ENCODE measurements at regions not wholly inside any gene's neighbourhood (a gene's known extent, or its start where the extent isn't known, plus 50 kb on each side); places are given as distances from the start of the nearest gene placed in this dataset.

DNA sequence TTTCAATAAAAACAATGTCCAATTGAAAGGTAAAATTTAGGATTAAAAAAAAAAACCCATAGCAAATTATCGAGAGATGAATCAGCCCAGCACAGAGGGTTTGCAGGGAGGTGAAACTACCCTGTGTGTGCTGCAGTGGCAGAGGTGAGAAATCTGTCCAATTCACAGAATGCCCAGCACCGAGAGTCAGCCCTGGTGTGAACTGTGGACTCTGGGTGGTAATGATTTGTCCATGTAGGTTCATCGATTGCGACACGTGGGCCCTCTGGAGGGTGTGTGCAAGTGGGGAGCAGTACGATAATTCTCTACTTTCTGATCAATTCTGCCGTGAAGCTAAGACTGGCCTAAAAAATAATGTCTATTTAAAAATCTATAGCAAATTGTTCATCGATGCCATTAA is 94.5 kb upstream of the PFKP start:
- DNase-seq (no peak), ATAC-seq (ENCODE audit: low read depth in 2 of 2) (no peak)
- no peak overlapping the region for H3K4me3 ChIP-seq (ENCODE audit: low read depth, low read length)
- no peaks in the 10 kb centered on the region for H3K36me3 Mint-ChIP-seq
- H3K9me3 Mint-ChIP-seq: no peaks in the 10 kb centered on the region
- H3K4me3 Mint-ChIP-seq: no peak overlapping the region
- no peaks in the 10 kb centered on the region for H3K9me3 ChIP-seq (ENCODE audit: control insufficient read depth in 2 of 2, low read length in 2 of 2)
- no peaks in the 10 kb centered on the region for H3K27me3 ChIP-seq (ENCODE audit: control insufficient read depth, insufficient read depth, low read length)
- H3K4me1 Mint-ChIP-seq: peaks cover 0 to 2% (median 0%) of the 10 kb centered on the region in 4 donors
- no peak overlapping the region for H3K27ac ChIP-seq (ENCODE audit: insufficient read depth, low read length, poor library complexity, severe bottlenecking)
- H3K27me3 Mint-ChIP-seq: peaks cover 6% of the 10 kb centered on the region
- no peaks in the 10 kb centered on the region for H3K36me3 ChIP-seq (ENCODE audit: control insufficient read depth, insufficient read depth, low read length)
- no peak overlapping the region for H3K27ac Mint-ChIP-seq
- no peaks in the 10 kb centered on the region for H3K4me1 ChIP-seq (ENCODE audit: control insufficient read depth, insufficient read depth, low read length, poor library complexity, severe bottlenecking)

DNA sequence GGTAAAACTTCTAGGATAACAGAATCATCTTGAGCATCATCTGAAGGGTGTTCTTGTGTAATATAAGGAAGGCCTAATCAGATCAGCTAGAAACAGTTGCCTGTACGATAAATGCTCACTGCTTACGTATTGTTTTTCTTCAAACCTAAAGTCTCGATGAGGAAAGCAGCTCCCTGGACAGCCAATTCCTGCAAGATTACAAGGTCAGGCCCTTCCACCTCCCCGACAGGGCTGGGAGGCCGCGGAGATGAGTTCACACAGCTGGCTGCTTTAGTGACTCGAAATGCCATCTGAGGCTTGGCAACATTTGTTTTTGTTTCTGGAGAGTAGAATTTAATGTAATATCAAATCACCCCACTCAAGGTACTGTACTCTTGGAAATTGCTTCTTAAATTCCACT is 95.1 kb upstream of the PFKP start:
- no peaks in the 10 kb centered on the region for H3K4me1 ChIP-seq (ENCODE audit: control insufficient read depth, insufficient read depth, low read length, poor library complexity, severe bottlenecking)
- Mint-ChIP-seq H3K36me3 (no peaks in the 10 kb centered on the region), H3K4me1 (no peaks in the 10 kb centered on the region), H3K27me3 (peaks cover 6% of the 10 kb centered on the region), H3K27ac (no peak overlapping the region), H3K4me3 (no peak overlapping the region), H3K9me3 (no peaks in the 10 kb centered on the region)
- DNase-seq (no peak), ATAC-seq (ENCODE audit: low read depth in 2 of 2) (no peak)
- H3K27ac ChIP-seq (ENCODE audit: insufficient read depth, low read length, poor library complexity, severe bottlenecking): no peak overlapping the region
- no peaks in the 10 kb centered on the region for H3K27me3 ChIP-seq (ENCODE audit: control insufficient read depth, insufficient read depth, low read length)
- no peaks in the 10 kb centered on the region for H3K9me3 ChIP-seq (ENCODE audit: control insufficient read depth in 2 of 2, low read length in 2 of 2)
- H3K4me3 ChIP-seq (ENCODE audit: low read depth, low read length): no peak overlapping the region
- no peaks in the 10 kb centered on the region for H3K36me3 ChIP-seq (ENCODE audit: control insufficient read depth, insufficient read depth, low read length)

DNA sequence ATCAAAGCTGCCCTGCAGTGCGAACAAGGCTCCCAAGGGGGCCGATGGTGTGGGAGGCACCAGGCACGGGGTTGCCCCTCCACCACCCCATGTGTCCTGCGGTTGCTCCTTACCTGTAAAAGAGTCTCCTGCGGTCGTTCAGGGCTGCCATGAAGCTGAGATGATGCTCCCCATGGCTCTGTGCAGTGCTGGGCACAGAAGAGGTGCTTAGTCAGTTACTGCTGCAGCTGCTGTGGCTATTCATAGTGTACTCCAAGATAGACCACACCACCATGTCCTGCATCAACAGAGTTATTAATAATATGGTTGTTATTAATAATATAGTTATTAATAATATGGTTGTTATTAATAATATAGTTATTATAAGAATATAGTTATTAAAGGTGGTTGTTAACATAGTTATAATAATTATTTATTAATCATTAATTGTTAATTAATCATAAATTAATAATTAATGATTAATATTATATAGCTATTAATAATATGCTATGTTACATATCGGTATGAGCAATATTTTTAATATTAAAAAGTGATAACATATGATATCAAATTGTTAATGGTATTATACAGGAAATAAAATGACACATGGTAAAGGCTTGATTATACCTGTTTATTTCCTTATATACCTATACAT is 97.0 kb upstream of the PFKP start:
- no peaks in the 10 kb centered on the region for H3K36me3 Mint-ChIP-seq
- H3K27ac Mint-ChIP-seq: peak overlapping the region in 1 of 3 donors; percentile 71
- DNase-seq: no peak
- H3K9me3 ChIP-seq (ENCODE audit: control insufficient read depth in 2 of 2, low read length in 2 of 2): no peaks in the 10 kb centered on the region
- no peak overlapping the region for H3K4me3 Mint-ChIP-seq
- H3K9me3 Mint-ChIP-seq: peaks cover 0 to 1% (median 0%) of the 10 kb centered on the region in 7 donors
- peaks cover under 1% of the 10 kb centered on the region for H3K27me3 ChIP-seq (ENCODE audit: control insufficient read depth, insufficient read depth, low read length)
- H3K4me1 ChIP-seq (ENCODE audit: control insufficient read depth, insufficient read depth, low read length, poor library complexity, severe bottlenecking): no peaks in the 10 kb centered on the region
- H3K4me3 ChIP-seq (ENCODE audit: low read depth, low read length): no peak overlapping the region
- no peaks in the 10 kb centered on the region for H3K4me1 Mint-ChIP-seq
- peaks cover 18% of the 10 kb centered on the region for H3K27me3 Mint-ChIP-seq
- no peak overlapping the region for H3K27ac ChIP-seq (ENCODE audit: insufficient read depth, low read length, poor library complexity, severe bottlenecking)
- no peak for ATAC-seq (ENCODE audit: low read depth in 2 of 2)
- no peaks in the 10 kb centered on the region for H3K36me3 ChIP-seq (ENCODE audit: control insufficient read depth, insufficient read depth, low read length)

DNA sequence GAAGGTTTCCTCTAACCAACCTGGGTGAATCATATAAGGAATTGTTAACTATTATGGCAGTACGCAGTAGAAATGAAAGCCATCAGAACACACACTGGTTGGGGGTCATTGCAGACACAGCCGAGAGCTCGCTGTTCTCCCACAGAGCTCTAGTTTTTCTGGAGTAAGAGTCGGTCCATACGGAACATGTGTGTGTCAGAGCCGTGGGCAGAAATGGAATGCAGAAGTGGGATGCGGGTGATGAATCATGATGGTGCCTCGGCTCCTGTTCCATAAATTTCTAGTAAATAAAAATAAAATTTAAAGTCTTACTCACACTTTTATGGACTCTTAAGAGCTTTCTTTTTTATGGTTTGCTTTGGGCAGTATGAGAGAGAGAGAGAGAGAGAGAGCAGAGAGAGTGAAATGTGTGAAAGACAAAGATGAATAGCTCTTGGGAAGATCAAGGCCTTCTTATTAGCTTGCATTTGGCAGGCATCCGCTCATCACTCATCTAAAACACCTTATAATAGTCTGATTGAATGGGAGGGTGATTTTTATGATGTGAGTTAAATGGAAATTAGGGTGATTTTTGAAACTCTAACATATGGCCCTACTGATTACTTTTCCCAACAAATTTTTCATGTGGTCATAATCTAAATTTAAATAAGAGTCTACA is 98.8 kb upstream of the PFKP start:
- Mint-ChIP-seq H3K27me3 (peaks cover 18% of the 10 kb centered on the region), H3K4me1 (no peaks in the 10 kb centered on the region), H3K36me3 (no peaks in the 10 kb centered on the region), H3K9me3 (peaks cover 0 to 1% (median 0%) of the 10 kb centered on the region in 7 donors), H3K4me3 (no peak overlapping the region), H3K27ac (no peak overlapping the region)
- Histone ChIP-seq H3K9me3 (ENCODE audit: control insufficient read depth in 2 of 2, low read length in 2 of 2) (no peaks in the 10 kb centered on the region), H3K27me3 (ENCODE audit: control insufficient read depth, insufficient read depth, low read length) (peaks cover 2% of the 10 kb centered on the region), H3K36me3 (ENCODE audit: control insufficient read depth, insufficient read depth, low read length) (no peaks in the 10 kb centered on the region), H3K27ac (ENCODE audit: insufficient read depth, low read length, poor library complexity, severe bottlenecking) (no peak overlapping the region), H3K4me1 (ENCODE audit: control insufficient read depth, insufficient read depth, low read length, poor library complexity, severe bottlenecking) (no peaks in the 10 kb centered on the region), H3K4me3 (ENCODE audit: low read depth, low read length) (no peak overlapping the region)
- no peak for DNase-seq
- no peak for ATAC-seq (ENCODE audit: low read depth in 2 of 2)

DNA sequence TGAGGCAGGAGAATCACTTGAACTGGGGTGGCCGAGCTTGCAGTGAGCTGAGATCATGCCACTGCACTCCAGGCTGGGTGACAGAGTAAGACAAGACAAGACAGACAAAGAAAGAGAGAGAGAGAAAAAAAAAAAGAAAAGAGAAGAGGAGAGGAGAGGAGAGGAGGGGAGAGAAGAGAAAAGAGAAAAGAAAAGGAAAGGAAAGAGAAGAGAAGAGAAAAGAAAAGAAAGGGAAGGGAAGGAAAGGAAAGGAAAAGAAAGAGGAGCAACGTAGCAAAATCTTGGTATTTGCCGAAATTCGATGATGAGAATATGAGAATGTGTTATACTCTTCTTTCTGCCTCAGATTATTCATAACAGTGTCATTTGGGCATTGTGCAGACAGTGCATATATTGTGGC is 101.2 kb upstream of the PFKP start:
- DNase-seq (no peak), ATAC-seq (ENCODE audit: low read depth in 2 of 2) (no peak)
- H3K27ac Mint-ChIP-seq: no peak overlapping the region
- no peaks in the 10 kb centered on the region for H3K36me3 Mint-ChIP-seq
- H3K27me3 ChIP-seq (ENCODE audit: control insufficient read depth, insufficient read depth, low read length): peaks cover 2% of the 10 kb centered on the region
- peaks cover 0 to 1% (median 0%) of the 10 kb centered on the region in 7 donors for H3K9me3 Mint-ChIP-seq
- no peak overlapping the region for H3K4me3 Mint-ChIP-seq
- no peaks in the 10 kb centered on the region for H3K4me1 Mint-ChIP-seq
- no peak overlapping the region for H3K27ac ChIP-seq (ENCODE audit: insufficient read depth, low read length, poor library complexity, severe bottlenecking)
- no peaks in the 10 kb centered on the region for H3K9me3 ChIP-seq (ENCODE audit: control insufficient read depth in 2 of 2, low read length in 2 of 2)
- no peaks in the 10 kb centered on the region for H3K4me1 ChIP-seq (ENCODE audit: control insufficient read depth, insufficient read depth, low read length, poor library complexity, severe bottlenecking)
- H3K36me3 ChIP-seq (ENCODE audit: control insufficient read depth, insufficient read depth, low read length): no peaks in the 10 kb centered on the region
- peaks cover 12% of the 10 kb centered on the region for H3K27me3 Mint-ChIP-seq
- no peak overlapping the region for H3K4me3 ChIP-seq (ENCODE audit: low read depth, low read length)

DNA sequence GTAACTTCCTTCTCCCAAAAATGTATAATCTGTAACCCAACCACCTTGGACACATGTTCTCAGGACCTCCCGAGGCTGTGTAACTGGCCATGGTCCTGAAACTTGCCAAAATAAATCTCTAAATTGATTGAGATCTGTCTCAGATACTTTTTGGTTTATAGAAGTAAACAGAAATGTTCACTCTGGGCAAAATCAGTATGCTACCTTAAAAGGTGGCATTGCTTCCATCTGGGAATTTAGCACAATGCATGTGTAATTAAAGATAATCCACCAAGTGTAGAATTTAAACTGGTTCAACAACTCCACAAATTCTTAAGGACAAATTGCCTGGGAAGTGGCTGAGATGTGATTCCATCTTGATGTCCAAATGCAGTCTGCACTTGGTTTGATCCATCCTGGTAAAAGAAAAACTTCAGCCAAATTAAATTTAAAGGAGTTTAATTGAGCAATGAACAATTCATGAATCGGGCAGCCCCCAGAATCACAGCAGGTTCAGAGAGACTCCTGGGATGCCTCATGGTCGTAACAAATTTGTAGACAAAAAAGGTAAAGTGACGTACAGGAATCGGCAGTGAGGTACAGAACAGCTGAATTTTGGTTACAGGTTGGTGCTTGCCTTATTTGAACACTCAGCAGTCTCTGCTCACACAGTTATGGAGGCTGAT is 102.6 kb upstream of the PFKP start:
- Mint-ChIP-seq H3K27me3 (peaks cover 12% of the 10 kb centered on the region), H3K4me3 (no peak overlapping the region)
- ATAC-seq (ENCODE audit: low read depth in 2 of 2): no peak

DNA sequence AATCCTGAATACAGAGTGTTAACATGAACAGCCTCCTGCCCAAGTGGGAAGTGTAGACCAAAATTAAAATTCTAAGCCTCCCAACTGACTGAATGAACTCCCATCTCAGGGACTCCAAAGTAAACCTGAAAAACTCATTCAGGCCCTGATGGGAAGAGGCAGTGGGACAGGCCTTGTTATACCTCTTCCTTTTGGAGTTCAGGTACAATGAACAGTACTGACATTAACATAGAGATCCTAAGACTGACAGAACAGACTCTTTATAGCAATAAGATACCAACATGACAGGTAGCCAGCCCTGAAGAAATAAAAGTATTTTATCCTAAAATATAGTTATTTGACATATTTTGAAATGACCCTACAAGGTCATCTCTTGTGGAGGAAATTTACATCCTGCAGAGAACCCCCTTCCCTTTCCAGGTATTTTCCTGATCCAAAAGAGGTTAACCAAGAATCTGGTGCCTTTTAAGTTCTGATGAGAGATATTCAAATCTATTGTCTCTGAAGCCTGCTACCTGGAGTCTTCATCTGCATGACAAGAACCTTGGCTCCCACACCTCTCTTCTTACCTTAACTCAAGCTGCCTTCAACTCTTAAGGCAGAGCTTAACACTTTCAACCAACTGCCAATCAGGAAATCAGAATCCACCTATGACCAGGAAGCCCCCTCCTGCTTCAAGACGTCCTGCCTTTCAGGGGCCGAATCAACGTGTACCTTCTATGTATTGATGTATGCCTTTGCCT is 103.3 kb upstream of the PFKP start:
- Mint-ChIP-seq H3K4me3 (peak overlapping the region in 1 of 4 donors; percentile 23), H3K4me1 (no peaks in the 10 kb centered on the region), H3K36me3 (no peaks in the 10 kb centered on the region), H3K9me3 (peaks cover 0 to 1% (median 0%) of the 10 kb centered on the region in 7 donors), H3K27me3 (peaks cover 12% of the 10 kb centered on the region), H3K27ac (no peak overlapping the region)
- no peaks in the 10 kb centered on the region for H3K4me1 ChIP-seq (ENCODE audit: control insufficient read depth, insufficient read depth, low read length, poor library complexity, severe bottlenecking)
- no peaks in the 10 kb centered on the region for H3K9me3 ChIP-seq (ENCODE audit: control insufficient read depth in 2 of 2, low read length in 2 of 2)
- H3K27ac ChIP-seq (ENCODE audit: insufficient read depth, low read length, poor library complexity, severe bottlenecking): no peak overlapping the region
- H3K36me3 ChIP-seq (ENCODE audit: control insufficient read depth, insufficient read depth, low read length): no peaks in the 10 kb centered on the region
- DNase-seq: no peak
- H3K4me3 ChIP-seq (ENCODE audit: low read depth, low read length): no peak overlapping the region
- no peak for ATAC-seq (ENCODE audit: low read depth in 2 of 2)
- peaks cover 2% of the 10 kb centered on the region for H3K27me3 ChIP-seq (ENCODE audit: control insufficient read depth, insufficient read depth, low read length)

More for the DNA sequence above, 102.6 kb upstream of the PFKP start:
- H3K4me1 Mint-ChIP-seq: no peaks in the 10 kb centered on the region
- no peak for DNase-seq
- H3K4me1 ChIP-seq (ENCODE audit: control insufficient read depth, insufficient read depth, low read length, poor library complexity, severe bottlenecking): no peaks in the 10 kb centered on the region
- peaks cover 0 to 1% (median 0%) of the 10 kb centered on the region in 7 donors for H3K9me3 Mint-ChIP-seq
- no peaks in the 10 kb centered on the region for H3K9me3 ChIP-seq (ENCODE audit: control insufficient read depth in 2 of 2, low read length in 2 of 2)
- no peak overlapping the region for H3K27ac Mint-ChIP-seq
- no peak overlapping the region for H3K4me3 ChIP-seq (ENCODE audit: low read depth, low read length)
- peaks cover 2% of the 10 kb centered on the region for H3K27me3 ChIP-seq (ENCODE audit: control insufficient read depth, insufficient read depth, low read length)
- no peak overlapping the region for H3K27ac ChIP-seq (ENCODE audit: insufficient read depth, low read length, poor library complexity, severe bottlenecking)
- H3K36me3 Mint-ChIP-seq: no peaks in the 10 kb centered on the region
- H3K36me3 ChIP-seq (ENCODE audit: control insufficient read depth, insufficient read depth, low read length): no peaks in the 10 kb centered on the region
